ENCODE measurements at regions not wholly inside any gene's neighbourhood (a gene's known extent, or its start where the extent isn't known, plus 50 kb on each side); places are given as distances from the start of the nearest gene placed in this dataset.
A peak's percentile ranks its signal among the peaks of the same experiment; 100 is the strongest.

DNA sequence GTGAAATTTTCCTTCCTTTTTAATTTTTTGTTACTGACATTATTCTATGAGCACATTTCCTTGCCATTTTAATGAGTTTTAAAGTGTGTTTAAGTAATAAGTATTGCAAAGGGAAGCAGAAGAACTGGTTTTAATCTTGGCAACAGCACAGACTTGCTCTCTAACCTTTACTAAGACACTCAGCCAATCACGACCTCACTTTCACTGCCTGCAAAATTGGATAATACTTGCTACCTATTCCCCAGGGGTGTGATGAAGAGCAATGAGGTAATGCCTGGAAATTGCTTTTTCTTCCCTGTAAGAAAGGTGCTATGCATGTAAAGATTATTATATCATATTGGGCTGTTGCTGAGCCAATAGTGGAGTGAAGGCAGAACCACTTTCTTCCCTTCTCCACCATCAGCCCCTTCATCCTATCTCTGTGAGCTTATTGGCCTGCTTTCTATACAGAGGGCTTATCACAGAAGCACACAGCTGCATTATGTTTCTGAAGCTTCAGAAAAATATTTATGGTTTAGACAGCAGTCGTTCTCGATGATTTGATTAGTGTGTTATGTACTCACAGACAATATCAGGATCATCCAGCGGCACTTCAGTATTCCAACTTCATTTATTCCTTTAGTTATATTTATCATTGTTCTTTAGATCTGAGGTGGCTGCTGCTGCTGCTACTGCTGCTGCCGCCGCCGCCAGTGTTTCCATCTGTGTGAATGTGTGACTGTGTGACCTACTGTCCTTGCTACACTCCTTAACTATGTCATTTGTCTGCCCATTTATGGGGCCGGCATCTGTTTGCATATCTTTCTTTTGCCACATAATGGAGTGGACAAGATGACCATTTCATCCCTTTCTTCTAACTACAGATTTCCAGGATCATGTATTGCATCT is 255.1 kb downstream of the C4orf33 start:
- no peak for DNase-seq

GRCh38 chr4:129352480-129352879 is 256.5 kb downstream of the C4orf33 start:
- no peak for DNase-seq

DNA sequence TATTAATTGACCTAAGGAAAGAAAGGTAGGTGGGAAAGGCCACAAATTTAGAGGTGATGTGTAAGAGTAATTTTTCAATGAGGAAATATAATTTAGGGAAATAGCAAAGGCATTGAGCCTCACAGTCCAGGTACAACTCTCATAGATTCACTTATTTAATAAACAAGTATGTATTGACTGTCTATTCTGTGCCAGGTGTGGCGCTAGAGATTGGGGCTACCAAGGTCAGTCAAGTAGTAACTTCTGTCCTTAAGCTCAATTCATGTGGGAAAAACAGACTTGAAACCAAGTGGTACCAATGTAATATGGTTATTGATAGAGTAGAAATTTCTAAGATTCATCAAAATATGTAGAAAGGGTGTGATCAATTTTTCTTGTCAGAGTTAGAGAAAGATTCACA is 257.5 kb downstream of the C4orf33 start:
- no peak for DNase-seq

DNA sequence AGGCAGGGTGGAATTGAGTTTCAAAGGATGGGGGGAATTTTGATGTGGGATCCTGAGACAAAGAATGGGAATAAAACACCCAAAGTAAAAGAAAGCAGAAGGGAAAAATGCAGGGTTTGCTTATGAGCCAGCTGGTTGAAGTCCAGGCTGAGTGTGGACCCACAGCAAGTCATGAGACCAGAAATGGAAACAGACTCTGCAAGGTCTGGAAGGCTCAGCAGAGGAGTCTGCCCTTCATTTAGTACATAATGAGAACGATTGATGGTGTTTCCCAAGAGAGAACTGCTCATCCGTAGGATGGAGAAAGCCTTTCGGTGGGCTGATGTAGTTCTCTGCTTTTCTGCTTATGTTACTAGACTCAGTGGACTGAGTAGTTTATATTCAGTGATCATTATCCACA is 259.1 kb downstream of the C4orf33 start:
- no peak for DNase-seq

DNA sequence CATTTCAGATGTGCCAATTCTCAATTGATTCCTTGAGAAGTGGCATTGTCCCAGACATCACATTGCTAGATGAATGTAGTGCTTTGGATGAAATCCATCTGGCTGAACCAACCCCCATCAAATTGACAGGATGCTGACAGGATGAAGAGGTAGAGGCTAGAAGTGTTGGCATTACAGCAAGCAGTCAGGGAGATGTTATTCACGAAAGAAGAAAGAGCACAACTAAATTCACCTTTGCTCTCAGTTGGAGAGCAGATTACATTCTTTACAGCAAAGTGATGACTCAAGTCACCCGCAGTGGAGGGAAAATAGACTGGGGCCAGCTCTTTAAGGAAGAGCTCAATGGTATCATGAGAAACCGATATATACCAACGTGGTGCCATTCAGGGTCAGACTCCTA is 259.6 kb downstream of the C4orf33 start:
- DNase-seq = no peak

DNA sequence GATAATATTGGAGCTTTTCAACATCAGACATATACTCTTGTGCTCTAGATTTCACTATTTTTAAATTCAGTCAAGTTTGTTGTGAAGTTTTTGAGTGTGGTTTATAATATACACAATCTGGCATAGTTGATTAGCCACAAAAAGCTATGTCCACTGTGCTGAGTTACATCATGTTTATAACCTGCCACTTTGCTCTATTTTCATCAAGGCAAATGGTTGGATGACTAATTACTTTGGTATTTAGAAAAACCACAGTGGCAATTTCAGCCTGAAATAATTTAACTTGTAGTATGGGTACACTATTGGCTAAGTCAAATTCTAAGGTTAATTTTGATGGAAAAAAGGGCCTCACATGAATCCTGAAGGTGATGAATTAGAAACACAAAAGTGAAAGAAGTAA is 262.6 kb downstream of the C4orf33 start:
- no peak for DNase-seq

DNA sequence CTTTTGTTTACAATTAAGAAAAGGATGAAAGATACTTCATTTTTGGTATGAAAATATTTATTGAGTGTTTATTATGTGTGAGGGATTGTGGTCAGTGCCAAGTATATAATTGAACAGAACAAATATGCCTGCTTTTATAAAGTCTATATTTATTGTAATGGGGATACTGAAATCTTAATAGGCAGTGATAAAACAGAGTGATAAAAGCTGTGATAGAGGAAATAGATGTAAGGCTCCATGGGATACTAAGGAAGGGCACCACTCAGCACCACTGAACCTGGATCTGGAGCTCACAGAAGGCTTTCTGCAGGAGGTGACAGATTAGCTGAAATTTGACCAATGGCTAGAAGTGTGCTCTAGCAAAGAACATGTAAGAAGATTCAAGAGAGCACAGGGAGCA is 263.5 kb downstream of the C4orf33 start:
- DNase-seq = no peak

DNA sequence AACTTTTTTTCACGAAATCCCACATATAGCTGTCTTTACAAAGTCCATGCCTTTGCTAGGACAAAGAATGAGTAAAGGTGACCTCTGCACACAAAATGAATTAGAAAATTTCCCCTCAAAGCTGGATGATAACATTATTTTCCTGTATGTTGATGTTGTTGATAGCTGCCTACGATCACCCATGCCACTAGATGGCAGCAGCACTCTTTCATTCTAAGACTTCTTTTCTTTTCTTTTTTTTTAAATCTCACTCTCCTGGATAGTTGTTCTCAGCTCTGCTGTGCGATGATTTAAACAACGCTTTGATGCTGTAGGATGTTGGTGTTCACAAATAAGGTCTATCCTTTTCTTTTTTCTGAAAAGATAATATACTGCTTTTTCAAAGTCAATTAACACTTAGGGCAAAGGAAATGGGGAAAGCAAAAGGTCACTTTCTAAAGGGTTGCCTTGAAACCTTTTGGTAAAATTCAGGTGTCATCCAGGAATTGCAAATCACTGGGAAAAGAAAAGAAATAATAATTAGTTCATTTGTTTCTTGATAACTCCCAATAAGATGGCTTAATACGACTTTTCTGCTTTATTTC is 266.8 kb downstream of the C4orf33 start:
- peak; percentile 49 for DNase-seq

GRCh38 chr4:129364747-129365452 is 268.9 kb downstream of the C4orf33 start:
- DNase-seq = no peak

- DNase-seq = no peak
Observed at GRCh38 chr4:129369361-129370010, 273.5 kb downstream of the C4orf33 start.

DNA sequence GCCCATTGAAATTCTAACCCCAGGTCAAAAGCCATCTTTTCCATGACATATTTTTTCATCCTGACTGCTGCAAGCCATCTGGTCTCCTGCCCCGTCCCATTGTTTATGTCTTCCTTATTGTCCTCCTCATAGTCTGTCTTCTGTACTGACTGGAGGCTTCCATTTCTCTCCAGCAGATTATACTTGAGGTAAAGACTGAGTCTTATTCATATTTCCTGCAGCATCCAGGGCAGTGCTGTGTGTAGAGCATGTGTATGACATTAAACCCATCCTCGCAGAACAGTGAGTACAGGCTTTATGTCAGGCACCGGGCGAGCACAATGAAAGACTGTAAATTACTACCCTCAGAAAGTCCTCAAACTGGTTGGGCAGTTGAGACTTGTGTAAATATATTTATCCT is 275.1 kb downstream of the C4orf33 start:
- no peak for DNase-seq

DNA sequence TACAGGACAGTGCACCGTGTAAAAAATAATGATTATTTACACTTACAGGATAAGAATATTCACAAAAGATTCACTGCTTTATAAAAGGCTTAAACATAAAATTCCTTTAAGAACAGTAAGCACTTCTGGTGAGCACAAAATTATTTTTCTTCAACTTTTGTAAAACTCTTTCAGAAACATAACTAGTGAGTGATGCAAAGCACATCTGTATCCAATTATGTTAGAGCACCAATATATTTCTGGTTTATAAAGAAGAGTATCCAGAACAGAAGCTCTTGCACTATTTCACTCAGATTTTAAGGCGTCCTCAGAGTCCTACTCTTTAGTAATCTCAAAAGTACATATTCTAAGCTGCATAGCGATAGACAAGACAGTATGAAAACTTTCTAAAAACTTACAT is 276.0 kb downstream of the C4orf33 start:
- DNase-seq = no peak

GRCh38 chr4:129377131-129377845 is 281.3 kb downstream of the C4orf33 start:
- DNase-seq = no peak

DNA sequence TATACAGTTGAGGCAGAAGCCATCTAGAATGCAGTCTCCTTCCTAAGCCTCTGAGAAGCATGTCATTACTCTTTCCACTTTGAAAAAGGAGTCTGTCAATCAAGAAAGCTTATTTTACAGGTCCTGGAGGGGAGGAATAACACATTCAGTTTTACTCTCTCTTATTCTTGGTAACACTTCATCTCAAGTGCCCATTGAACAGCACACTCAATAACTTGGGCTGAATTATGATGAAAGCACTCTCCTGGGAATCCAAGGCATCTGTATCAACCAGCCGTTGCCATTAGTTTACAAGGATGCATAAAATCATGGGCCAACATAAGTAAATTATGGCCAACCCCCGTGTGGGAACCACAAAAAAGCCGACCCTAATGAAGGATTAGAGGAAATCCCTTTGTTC is 282.4 kb downstream of the C4orf33 start:
- no peak for DNase-seq

DNA sequence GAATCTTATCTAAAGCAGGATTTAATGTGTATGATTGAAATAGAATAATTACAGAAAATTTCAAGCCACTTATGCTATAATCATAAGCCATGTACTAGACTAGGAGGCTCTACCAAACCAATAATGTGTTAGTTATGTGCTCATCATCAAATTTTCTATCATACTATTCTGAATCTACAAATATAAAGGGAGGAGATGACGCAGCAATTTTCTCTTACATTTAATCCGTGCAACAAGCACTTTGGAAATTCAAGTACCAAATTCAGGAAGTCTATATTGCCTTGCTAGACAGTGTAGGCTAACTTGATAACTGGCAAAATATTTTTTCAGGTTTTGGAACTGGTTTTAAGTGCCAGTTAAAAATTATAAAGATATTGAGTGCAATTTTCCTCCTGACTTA is 283.5 kb downstream of the C4orf33 start:
- no peak for DNase-seq

DNA sequence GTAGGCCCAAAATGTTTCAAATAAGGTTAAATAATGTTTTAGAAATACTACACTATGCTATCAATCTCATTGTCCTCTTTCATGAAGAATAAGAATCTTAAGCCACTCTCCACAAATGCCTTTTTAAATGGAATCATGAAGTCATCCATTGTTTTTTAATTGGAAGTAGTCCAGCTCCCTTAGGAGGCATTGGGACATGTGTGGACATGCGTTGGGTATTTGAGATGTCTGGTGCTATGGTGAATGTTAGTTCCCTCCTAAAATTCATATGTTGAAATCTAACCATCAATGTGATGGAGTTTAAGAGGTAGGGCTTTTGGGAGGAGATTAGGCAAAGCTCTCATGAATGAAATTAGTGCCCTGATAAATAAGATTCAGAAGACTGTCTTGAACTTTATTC is 289.0 kb downstream of the C4orf33 start:
- no peak for DNase-seq

DNA sequence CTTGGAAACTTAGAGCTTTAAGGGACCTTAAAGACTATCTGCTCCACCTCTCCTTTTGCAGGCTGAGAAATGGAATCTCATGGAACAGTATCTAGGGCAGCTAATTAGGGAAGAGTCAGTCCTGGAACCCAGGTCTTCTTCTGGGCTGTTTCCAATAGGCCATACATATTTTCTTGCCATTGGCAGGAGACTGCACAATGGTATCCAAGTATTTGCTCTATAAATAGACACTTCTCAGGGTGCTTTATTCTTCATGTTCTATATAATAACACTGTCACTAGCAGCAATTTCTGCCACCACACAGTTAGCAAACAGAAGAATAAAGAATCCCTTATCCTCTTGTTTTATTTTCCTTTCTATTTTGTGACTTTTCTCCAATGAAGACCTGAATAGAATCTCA is 291.7 kb downstream of the C4orf33 start:
- no peak for DNase-seq

DNA sequence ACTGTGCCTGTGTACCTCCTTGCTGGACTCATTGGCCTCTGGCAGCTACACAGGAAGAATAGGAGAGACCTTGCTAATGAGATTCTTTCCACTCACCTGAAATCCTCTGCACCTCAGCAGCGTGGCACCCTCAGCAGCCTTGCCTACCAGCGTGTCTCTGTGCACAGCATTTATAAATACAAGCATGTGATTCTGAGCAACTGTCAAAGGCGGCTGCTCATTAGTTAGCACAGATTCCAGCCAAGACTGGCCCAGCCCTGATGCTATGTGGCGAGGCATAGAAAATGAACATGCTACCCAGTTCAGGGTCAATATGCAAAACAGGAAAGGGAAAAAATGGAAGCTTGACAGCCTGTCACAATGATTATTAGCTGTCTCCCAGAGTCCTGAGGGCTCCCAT is 298.0 kb downstream of the C4orf33 start:
- DNase-seq = no peak

GRCh38 chr4:129394635-129395034 is 298.7 kb downstream of the C4orf33 start:
- DNase-seq = no peak

DNA sequence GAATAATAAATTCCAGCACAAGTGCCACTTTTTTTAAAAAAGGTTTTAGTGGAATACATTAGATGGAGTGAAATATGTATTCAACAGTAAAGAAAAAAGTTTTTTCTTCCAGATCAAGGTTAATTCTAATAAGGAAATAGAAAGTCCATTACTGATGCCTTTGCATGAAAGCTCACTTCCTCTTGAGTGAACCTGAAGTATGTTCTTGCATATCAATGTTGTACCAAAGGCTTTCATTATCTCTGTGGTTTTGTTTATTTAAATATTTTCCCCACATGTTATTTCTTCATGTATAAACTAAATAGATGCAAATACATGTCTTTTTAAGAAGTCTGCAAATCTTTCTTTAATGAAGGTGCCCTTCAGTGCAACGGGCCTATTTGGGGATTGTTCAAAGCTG is 307.9 kb downstream of the C4orf33 start:
- DNase-seq = no peak

GRCh38 chr4:129410115-129410514 is 314.2 kb downstream of the C4orf33 start:
- DNase-seq = no peak

GRCh38 chr4:129415004-129415403 is 319.1 kb downstream of the C4orf33 start:
- no peak for DNase-seq

DNA sequence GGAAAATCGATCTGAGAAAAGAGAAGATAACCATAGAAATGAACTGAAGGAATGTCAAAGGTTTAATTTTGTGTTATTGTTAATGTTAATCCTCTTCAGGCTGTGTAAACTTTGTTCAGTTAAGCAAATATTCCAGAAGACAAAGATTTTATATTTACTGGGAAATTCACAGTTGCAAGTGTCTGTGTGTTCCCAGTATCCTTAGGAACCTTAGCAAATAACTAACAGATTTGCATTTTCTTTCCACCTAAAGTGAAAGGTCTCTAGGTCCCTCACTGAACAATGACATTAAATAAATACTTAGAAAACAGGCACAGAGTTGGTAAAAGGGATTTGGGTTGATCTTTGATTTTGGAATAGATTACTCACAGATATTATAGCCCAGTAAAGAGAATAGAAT is 324.7 kb downstream of the C4orf33 start:
- no peak for DNase-seq
